ENCODE measurements at regions not wholly inside any gene's neighbourhood (a gene's known extent, or its start where the extent isn't known, plus 50 kb on each side); places are given as distances from the start of the nearest gene placed in this dataset.
"Not testable (repeated sequence)": the region's sequence is repeated elsewhere in the genome, so short reads cannot be mapped to it uniquely, and the experiment has no call there.

DNA sequence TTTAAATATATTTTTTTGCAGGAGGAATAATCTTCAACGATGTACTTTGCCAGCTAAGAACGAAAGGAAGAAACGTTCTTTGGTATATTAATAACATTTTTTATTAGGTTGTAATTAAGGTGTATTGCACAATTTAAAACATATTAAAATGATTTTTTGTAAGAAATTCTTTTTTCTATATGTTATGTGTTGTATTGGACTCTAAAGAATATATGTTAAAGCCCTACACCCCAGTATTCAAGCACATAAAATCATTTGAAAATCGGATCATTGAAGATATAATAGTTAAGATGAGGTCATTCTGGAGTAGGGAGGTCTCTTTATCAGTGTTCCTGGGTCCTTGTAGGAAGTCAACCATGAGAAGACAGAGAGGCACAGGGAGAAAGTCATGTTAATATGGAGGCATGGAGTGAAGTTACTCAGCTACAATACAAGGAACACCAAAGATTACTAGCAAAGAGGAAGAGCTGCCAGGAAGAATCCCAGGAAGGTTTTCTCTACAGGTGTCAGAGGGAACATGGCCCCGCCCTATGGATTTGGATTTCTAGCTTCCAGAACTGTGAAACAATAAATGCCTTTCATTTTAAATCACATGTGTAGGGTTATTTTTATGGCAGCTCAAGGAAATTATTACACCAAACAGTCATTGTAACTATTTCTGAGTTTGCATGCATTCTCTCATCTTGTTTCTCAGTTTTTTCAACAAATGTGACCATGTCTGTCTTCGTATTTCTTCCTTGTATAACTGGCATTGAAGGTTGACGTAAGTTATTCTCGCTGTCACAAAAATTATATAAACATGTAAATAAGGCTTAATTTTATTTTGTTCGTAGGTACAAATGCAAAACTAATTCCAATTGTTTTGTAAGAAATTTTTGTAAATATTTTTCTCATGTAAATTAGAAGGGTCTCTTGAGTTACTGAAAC lies 75.4 kb upstream of the VPREB1 start:
- no peak for DNase-seq

DNA sequence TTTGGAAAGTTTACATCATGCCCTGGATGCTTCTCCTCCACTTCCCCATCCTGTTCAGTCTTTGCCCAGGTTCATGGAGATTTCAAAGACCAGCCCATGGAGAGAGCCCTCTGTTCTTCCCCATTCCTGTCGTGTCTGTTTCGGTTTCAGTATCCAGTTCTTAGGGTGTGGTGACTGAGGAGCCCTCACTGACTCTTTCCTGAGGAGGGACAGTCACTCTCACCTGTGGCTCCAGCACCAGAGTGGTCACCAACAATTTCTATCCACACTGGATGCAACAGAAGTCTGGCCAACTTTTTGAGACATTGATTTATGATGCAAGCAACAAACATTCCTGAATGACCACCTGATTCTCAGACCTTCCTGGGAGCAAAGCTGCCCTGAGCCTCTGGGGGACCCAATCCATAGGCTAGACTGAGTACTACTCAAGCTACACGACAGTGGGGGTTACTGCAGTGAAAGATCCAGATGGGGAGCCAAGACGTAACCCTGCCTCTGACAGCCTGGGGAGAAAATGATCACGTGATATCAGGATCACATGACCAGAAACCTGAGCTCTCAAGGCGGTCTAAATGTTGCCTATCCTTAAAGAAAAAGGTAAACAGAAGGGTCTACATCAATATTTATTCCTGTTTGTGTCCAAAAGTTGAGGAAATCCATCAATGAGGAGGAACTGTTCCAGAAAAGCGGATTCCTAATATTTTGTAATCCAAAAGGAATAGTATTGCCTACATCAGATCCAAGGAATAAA lies 76.2 kb upstream of the VPREB1 start:
- DNase-seq, result no peak

- DNase-seq, result no peak
Observed at GRCh38 chr22:22167791-22168189, 76.8 kb upstream of the VPREB1 start.

- no peak for DNase-seq
Observed at GRCh38 chr22:22166941-22167713, 77.5 kb upstream of the VPREB1 start.

DNA sequence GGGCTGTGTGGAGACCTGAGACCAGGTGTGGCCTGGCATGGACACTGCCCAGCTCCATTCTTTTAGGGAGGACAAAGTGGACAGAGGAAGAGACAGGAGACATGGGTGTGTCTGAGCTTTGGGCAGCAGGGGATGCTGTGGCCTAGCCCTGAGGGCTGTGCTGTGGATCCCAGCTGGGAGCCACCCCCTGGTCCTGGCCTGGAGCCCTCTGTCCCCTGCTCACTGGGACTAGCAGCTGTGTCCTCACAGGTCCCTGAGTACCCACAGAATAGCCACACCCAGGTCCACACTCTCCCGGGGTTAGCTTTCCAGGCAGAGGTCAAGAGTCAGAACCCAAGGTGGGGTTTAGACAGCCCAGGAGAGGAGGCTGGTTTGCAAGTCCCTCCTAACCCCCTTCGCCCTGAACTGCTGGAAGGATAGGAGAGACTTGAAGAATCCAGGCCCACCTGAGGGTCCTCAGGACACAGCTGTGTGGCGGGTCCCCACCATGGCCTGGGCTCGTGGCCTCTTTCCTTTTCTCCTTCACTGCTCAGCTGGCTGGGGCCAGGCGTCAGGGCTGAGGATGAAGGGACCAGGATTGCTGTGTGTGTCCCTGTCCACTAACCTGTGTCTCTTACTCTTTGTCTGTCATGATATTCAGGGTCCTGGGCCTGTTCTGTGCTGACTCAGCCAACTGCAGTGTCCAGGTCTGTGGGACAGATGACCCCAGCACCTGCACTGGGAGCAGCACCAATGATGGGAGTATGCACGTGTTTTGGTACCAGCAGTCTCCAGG lies 78.5 kb upstream of the VPREB1 start:
- DNase-seq, result no peak

- no peak for DNase-seq
Observed at GRCh38 chr22:22164541-22165272, 79.9 kb upstream of the VPREB1 start.

DNA sequence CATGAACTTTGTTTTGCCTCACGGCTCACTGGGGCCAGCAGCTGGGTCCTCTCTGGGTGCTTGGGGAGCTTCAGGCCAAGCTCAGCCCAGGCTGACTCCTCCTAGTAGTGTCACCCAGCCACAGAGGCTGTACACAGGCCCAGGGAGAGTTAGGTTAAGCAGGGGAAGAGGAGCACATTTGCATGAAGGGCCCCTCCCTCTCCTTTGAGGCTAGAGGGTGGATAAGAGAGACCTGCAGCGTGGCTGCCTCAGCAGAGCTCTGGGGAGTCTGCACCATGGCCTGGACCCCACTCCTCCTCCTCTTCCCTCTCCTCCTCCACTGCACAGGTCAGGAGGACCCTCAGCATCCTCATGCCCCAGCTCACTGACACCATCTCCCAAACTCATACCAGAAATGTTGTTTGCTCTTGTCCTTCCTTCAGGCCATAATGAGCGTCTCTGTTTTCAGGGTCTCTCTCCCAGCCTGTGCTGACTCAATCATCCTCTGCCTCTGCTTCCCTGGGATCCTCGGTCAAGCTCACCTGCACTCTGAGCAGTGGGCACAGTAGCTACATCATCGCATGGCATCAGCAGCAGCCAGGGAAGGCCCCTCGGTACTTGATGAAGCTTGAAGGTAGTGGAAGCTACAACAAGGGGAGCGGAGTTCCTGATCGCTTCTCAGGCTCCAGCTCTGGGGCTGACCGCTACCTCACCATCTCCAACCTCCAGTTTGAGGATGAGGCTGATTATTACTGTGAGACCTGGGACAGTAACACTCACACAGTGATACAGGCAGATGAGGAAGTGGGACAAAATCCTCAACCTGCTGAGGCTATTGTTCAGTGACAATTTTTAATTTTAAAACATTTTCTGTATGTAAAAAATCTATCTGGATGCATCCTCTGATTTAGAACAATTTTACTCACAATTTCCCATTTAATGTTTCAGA lies 82.4 kb upstream of the VPREB1 start:
- DNase-seq, result no peak

DNA sequence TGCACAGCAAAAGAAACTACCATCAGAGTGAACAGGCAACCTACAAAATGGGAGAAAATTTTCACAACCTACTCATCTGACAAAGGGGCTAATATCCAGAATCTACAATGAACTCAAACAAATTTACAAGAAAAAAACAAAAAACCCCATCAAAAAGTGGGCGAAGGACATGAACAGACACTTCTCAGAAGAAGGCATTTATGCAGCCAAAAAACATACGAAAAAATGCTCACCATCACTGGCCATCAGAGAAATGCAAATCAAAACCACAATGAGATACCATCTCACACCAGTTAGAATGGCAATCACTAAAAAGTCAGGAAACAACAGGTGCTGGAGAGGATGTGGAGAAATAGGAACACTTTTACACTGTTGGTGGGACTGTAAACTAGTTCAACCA lies 83.8 kb upstream of the VPREB1 start:
- not testable (repeated sequence) for DNase-seq

DNA sequence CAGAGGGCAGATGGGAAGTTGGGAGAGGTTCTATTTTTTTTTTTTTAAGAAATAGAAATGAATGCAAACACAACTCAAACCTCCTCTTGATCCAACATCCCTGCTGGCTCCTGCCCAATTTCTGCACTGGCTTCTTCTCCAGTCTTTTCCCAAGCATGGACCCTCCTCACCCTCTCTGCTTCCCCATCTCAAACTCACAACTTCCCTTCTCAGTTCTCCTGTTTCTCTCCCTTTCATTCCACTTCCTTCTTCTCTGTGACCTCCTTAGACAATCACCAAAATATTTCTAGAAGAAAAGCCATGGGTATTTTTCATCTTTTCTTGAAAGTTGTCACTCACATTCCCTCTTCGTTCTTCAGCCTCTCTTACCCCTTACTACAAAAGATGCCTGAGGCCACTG lies 85.2 kb upstream of the VPREB1 start:
- no peak for DNase-seq

DNA sequence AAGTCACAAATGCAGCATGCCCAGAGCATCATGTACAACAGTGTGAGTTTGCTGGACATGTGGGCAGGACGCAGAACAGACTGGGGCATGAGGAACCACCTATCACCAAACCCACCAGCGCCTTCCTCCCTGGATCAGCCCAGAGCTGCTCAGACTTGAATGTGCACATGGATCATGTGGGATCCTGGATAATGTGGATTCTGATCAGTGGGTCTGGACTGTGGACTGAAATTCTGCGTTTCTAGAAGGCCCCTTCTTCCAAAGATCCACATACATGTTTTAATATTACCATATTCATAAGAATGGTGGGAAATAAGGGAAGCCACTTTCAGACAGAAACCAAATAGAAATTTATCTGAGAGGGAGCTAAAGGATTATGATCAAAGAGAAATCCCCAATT lies 85.6 kb upstream of the VPREB1 start:
- DNase-seq, result no peak

DNA sequence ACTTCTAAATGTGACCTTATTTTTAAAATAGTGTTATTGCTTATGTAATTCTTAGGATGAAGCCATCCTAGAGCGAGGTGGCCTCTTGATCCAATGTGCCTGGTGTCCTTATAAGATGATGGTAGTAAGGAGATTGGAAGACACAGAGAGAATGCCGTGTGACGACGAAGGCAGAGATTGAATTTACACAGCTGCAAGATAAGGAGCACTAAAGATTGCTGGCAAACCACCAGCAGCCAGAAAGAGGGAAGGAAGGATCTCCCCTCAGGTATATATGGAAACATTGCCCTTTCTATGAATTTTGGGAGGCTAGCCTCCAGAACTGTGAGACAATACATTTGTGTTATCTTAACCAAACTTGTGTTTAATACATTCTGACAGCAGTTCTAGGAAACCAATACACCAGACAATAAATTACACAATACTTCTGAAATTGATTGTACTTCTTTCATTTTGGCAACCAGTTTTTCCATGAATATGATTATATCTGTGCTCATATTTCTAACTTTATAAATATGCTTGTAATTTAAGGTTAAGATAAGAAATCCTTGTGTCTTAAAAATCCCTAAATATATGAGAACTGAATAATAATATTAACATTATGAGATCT lies 86.3 kb upstream of the VPREB1 start:
- no peak for DNase-seq

GRCh38 chr22:22157348-22157725 lies 87.2 kb upstream of the VPREB1 start:
- DNase-seq, result no peak

DNA sequence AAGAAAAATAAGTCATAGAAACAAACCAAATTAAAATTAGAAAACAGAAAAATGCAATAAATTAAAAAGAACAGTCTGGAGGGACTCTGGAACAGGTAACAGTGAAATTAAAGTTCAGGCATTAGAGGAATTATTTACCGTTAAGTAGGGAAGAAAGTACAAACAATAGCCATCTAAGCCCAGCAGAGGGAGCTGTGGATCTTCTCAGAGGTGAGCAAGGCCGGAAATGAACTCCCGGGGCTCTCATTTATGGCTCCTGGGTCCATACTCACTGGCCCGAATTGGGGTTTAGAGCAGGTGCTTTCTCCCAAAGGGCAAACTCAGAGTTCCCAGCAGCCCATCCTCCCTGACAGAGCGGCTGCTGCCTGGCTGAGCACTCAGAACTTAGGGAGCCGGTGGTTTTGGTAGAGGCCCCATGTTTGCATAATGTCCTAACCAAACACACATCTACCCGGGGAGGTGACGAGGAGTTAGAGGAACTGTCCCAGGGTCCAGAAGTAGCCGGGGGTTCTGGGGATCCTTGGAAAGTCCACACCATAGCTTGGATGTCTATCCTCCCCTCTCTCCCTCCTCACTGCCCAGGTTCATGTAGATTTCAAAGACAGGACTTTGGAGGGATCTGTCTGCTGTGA lies 87.8 kb upstream of the VPREB1 start:
- DNase-seq, result no peak

- DNase-seq, result no peak
Observed at GRCh38 chr22:22156348-22156715, 88.3 kb upstream of the VPREB1 start.

- no peak for DNase-seq
Observed at GRCh38 chr22:22155607-22156006, 89.0 kb upstream of the VPREB1 start.

DNA sequence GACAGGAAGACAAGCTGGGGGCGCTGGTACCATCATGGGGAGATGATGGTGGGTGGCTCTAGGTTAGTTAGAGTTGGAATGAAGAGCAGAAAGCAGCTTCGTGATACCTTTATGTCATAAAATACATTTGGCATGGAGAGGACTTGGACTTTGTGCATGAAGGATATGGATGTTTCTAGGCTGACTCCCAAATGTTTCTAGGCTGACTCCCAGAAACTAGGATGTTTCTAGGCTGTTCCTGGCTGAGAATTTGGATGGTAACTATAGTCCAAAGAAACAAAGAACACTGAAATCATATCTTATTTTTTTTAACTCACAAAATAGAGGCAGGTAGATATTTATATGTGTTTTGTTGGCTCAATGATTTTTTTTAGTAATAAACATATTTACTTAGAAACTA lies 89.4 kb upstream of the VPREB1 start:
- no peak for DNase-seq

DNA sequence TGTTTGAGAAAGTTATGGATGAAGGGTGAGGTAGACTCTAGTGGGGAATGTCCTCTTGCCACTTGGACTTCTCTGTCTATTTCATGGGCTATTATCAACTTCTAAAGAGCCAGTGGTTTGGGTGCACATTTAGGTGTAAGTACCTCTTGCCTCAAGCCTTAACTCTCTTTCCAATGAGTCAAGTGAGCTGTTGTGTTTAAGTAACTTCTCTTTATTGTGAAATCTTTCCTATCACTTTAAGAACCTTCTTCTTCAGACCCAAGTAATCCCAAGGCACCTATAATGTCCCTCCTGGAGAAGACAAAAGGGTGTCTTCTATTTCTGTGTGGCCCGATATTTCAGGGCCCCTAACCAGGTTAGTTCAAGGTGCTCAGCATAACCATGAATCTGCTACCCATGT lies 90.5 kb upstream of the VPREB1 start:
- no peak for DNase-seq

DNA sequence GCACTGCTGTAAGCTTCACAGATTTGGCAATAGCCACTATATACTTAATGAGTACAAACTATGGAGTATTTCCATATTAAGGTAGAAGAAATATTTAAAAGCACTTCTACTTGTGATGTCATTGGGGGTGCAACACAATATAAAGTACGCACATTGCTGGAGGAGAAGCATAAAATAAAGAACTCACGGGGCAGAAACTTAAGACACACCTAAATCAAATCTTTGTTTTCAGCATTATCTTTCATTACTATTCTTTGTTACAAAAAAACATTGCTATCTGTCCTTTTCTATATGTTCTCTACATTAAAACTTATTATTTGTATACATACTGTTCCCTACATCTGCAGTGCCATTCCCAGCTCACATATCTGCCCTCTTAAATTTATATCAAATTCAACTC lies 93.3 kb upstream of the VPREB1 start:
- DNase-seq, result no peak

- no peak for DNase-seq
Observed at GRCh38 chr22:22150457-22150856, 94.1 kb upstream of the VPREB1 start.

DNA sequence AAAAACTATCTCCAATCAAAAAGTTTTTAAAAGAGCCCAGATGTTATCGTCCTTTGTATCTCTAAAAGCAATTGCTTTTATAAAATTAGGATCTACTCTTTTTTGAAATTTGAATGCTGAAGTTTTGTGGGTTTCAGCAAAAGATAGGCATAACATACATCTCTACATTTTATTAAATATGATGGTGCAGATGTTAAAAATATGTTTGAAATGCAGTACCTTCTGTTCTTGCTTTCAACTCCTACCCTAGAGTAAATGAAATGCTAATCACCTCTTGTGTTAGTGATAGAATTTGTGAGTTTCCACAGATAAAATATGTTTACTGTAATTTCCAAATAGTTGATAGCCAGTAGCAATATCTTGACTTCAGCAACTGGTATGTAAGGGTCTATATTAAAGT lies 95.7 kb upstream of the VPREB1 start:
- DNase-seq, result no peak
